ENCODE measurements at regions not wholly inside any gene's neighbourhood (a gene's known extent, or its start where the extent isn't known, plus 50 kb on each side); places are given as distances from the start of the nearest gene placed in this dataset.

DNA sequence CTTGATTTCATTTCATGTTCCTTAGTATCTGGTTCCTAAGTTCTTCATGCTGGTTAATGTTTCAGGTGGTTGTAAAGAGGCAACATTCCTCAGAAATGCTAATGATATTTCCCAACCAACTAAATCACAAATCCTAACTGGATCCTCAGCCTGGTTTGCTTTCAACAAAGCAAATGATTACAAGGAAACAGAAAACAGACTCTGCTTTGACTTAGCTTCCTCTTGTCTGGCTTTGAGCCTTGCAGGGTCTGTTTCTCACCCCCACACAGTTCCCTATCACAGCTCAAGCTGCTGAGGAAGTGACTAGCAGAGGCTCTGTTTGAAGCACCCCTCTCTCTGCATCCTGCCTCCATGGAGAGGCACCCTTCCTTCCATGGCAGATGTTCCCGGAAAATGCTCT lies 130.2 kb upstream of the CTTNBP2 start:
- no peak for DNase-seq (ENCODE audit: low read depth)
- in situ Hi-C loops (cut with HindIII; ENCODE audit: low pct_unique_long_range_greater_than_20kb, low sequenced_read_pairs), result no loop called here

GRCh38 chr7:118005026-118005425 lies 131.8 kb upstream of the CTTNBP2 start:
- in situ Hi-C loops (cut with HindIII; ENCODE audit: low pct_unique_long_range_greater_than_20kb, low sequenced_read_pairs), result no loop called here
- no peak for DNase-seq (ENCODE audit: low read depth)

DNA sequence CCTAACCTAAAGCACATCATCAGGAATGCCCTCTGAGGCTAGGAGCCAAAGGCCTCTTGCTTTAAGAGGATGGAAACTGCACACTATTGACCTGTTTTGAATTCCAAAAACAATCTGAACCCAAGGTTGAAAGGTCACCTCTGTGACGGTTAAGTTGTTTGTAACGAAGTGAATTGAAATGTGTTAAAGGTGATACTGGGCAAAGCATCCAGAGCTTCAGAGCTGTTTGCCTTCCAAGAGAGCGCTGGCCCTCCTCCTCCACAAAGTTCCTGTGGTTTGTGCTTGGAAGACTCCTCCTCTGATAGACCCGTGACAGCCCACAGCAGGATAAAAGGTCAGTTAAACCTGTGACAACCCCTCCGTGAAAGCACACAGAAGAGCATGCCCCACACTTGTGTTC lies 133.7 kb upstream of the CTTNBP2 start:
- in situ Hi-C loops (cut with HindIII; ENCODE audit: low pct_unique_long_range_greater_than_20kb, low sequenced_read_pairs), result no loop called here
- no peak for DNase-seq (ENCODE audit: low read depth)

DNA sequence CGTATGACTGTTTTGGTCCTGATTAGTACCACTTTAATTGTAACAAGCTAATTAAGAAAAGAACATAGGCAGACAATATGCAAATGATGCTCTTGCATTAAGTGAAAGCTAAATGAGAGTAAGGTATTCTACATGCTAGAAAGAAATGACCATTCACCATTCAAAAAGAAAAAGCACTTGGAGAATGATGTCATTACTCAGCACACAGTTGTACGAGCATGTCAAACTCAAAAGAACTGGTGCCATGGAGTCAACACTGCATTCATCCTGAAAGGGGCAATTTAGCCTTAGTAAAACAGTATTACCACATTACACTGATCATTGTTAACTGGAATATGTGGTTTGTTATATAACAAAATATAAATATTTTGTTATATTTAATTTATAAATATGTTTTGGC lies 136.2 kb upstream of the CTTNBP2 start:
- in situ Hi-C loops (cut with HindIII; ENCODE audit: low pct_unique_long_range_greater_than_20kb, low sequenced_read_pairs), result no loop called here
- no peak for DNase-seq (ENCODE audit: low read depth)

- in situ Hi-C loops (cut with HindIII; ENCODE audit: low pct_unique_long_range_greater_than_20kb, low sequenced_read_pairs), result no loop called here
- DNase-seq (ENCODE audit: low read depth), result no peak
Measured at GRCh38 chr7:118011652-118012051, 138.4 kb upstream of the CTTNBP2 start.

- in situ Hi-C loops (cut with HindIII; ENCODE audit: low pct_unique_long_range_greater_than_20kb, low sequenced_read_pairs), result no loop called here
- no peak for DNase-seq (ENCODE audit: low read depth)
Measured at GRCh38 chr7:118013252-118014010, 140.2 kb upstream of the CTTNBP2 start.

GRCh38 chr7:118022546-118022945 lies 149.3 kb upstream of the CTTNBP2 start:
- in situ Hi-C loops (cut with HindIII; ENCODE audit: low pct_unique_long_range_greater_than_20kb, low sequenced_read_pairs), result no loop called here

DNA sequence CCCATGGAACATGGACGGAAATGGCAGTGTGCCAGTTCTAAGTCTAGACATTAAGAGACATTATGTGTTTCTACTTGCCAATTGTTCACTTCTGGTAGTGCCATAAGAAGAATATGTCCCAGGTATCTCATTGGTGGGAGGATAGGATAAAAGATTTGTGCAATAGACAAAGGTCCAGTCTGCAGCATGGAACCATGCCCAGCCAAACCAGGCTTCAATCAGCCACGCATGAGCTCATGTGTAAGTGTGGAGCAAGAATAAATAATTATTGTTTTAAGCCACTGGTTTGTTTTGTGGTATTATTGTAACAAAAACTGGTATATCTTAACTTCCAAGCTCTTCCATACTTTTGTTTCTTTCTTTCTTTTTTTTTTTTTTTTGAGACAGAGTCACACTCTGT lies 153.6 kb upstream of the CTTNBP2 start:
- in situ Hi-C loops (cut with HindIII; ENCODE audit: low pct_unique_long_range_greater_than_20kb, low sequenced_read_pairs), result no loop called here
- DNase-seq (ENCODE audit: low read depth), result no peak

More at GRCh38 chr7:118022546-118022945, 149.3 kb upstream of the CTTNBP2 start:
- no peak for DNase-seq (ENCODE audit: low read depth)

DNA sequence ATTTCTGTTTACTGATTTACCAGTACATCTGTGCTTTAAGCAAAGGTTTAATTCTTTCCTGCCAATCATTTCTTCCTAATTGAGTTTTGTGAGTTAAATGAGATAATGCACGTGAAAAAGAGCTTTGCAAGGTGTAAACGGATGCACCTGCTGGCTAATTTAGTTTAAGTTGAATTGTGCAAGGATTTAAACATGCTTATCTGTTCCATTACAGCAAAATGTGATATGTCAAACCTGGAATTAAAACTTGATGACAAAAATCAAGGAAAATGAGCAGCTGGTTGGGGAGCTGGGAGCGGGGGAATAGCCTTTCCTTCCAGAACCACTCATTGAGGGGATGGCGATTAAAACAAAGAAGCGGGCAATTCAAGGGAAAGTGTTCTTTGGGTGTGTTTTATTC lies 155.0 kb upstream of the CTTNBP2 start:
- in situ Hi-C loops (cut with HindIII; ENCODE audit: low pct_unique_long_range_greater_than_20kb, low sequenced_read_pairs), result no loop called here
- no peak for DNase-seq (ENCODE audit: low read depth)

GRCh38 chr7:118029826-118030422 lies 154.0 kb upstream of the LSM8 start:
- in situ Hi-C loops (cut with HindIII; ENCODE audit: low pct_unique_long_range_greater_than_20kb, low sequenced_read_pairs), result no loop called here
- no peak for DNase-seq (ENCODE audit: low read depth)

DNA sequence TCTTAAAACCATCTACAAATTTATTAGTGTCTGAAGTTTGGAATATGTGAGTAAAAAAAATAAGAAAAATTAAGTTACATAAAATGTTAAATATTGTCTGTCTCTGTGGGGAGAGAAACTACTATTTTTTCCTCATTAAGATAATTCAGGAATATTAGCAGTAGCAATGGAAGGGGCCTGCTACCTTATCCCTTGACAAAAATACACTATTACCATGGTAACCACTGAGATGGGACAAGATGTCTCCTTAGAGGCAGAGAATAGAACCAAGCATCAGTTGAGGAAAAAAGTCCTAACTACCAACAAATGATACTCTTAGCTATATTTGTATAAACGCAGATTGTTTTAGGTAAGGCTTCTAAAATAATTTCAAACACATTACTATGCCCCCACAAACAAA lies 150.7 kb upstream of the LSM8 start:
- DNase-seq (ENCODE audit: low read depth), result no peak
- in situ Hi-C loops (cut with HindIII; ENCODE audit: low pct_unique_long_range_greater_than_20kb, low sequenced_read_pairs), result no loop called here

GRCh38 chr7:118039963-118040489 lies 143.9 kb upstream of the LSM8 start:
- in situ Hi-C loops (cut with HindIII; ENCODE audit: low pct_unique_long_range_greater_than_20kb, low sequenced_read_pairs), result no loop called here
- no peak for DNase-seq (ENCODE audit: low read depth)

GRCh38 chr7:118040562-118040961 lies 143.4 kb upstream of the LSM8 start:
- in situ Hi-C loops (cut with HindIII; ENCODE audit: low pct_unique_long_range_greater_than_20kb, low sequenced_read_pairs), result no loop called here
- no peak for DNase-seq (ENCODE audit: low read depth)

- in situ Hi-C loops (cut with HindIII; ENCODE audit: low pct_unique_long_range_greater_than_20kb, low sequenced_read_pairs), result no loop called here
- no peak for DNase-seq (ENCODE audit: low read depth)
Measured at GRCh38 chr7:118041251-118041878, 142.6 kb upstream of the LSM8 start.

DNA sequence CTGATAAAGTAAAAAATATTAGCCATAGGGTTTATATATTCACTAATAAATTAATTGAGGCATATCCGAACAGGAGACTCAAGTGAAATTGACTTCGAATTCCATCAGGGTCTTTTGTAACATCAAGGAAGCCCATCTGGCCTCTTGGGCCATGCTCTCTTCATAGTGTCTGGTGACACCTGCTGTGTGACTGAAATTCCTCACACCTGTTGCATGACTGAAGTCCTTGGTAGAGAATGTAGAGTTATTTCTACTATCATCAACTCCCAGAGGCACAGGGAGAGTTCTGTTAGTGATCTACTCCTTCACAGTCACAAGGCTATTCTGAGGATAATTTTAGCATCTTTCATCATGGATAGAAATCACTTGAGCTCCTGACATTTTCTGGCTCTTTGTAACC lies 138.3 kb upstream of the LSM8 start:
- in situ Hi-C loops (cut with HindIII; ENCODE audit: low pct_unique_long_range_greater_than_20kb, low sequenced_read_pairs), result no loop called here
- DNase-seq (ENCODE audit: low read depth), result no peak

- in situ Hi-C loops (cut with HindIII; ENCODE audit: low pct_unique_long_range_greater_than_20kb, low sequenced_read_pairs), result no loop called here
- DNase-seq (ENCODE audit: low read depth), result no peak
Measured at GRCh38 chr7:118046086-118046485, 137.9 kb upstream of the LSM8 start.

GRCh38 chr7:118046801-118047200 lies 137.2 kb upstream of the LSM8 start:
- in situ Hi-C loops (cut with HindIII; ENCODE audit: low pct_unique_long_range_greater_than_20kb, low sequenced_read_pairs), result no loop called here
- no peak for DNase-seq (ENCODE audit: low read depth)

DNA sequence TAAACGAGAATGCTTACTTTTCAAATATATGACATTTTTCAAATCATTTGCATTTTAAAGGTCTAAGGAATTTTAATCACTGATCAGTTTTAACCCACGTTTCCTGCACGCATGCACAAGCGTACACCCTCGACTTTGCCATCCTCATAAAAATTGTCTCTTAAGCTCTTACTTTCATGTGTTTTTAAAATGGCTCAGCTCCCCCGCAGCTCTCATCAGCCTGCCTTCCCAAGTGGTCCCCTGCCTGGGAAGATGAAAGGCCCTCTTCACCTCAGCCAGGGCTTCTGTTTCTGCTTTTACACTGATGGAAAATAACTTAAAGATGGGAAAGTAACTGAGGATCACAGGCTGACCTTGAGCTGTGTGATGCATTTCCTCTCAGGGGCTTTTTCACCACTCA lies 131.6 kb upstream of the LSM8 start:
- DNase-seq (ENCODE audit: low read depth), result no peak
- in situ Hi-C loops (cut with HindIII; ENCODE audit: low pct_unique_long_range_greater_than_20kb, low sequenced_read_pairs), result no loop called here

DNA sequence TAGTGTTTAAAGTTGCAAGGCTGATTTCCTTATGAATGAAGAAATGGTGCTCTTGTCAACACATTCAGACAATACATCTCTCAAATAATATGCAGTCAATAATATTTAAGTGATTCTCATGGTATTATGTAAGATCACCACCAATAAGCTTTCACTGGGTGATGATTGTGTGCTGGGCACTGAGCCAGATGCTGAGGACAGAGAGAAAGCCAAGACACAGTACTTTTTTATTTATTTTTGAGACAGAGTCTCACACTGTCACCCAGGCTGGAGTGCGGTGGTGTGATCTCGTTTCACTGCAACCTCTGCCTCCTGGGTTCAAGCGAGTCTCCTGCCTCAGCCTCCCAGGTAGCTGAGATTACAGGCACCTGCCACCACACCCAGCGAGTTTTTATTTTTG lies 130.6 kb upstream of the LSM8 start:
- in situ Hi-C loops (cut with HindIII; ENCODE audit: low pct_unique_long_range_greater_than_20kb, low sequenced_read_pairs), result no loop called here
- no peak for DNase-seq (ENCODE audit: low read depth)
